CD4-positive, alpha-beta T cell treated with Interleukin-2 at 100 ng/mL for 4 hours (primary cell): ENCODE measurements at regions not wholly inside any gene's neighbourhood (a gene's known extent, or its start where the extent isn't known, plus 50 kb on each side); places are given as distances from the start of the nearest gene placed in this dataset.

Experiments used
- DNase-seq: peaks from one replicate; pipeline ENCODE4 v3.0.0-alpha.2; 2020; ENCODE audit warnings: low spot score

DNA sequence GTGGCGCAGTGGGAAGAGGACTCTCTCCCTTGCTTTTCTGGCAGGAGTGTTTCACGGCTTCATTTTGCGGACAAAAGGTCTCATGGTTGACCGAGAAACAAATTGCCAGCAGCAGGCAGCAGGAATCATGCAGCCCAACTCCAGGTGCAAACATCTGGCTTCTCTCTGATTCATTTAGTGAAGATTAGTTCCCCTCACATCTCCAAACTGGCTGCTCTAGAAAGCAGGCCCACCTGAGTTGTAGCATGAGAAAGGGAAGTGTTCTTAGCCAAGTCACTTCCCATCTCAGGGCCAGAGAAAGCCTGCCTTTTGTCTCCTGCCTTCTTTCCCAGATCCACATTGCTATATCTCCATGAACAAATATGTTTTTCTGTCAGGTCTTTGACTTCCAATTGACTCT lies 120.8 kb upstream of the CCDC196 start:
- DNase-seq: no peak

DNA sequence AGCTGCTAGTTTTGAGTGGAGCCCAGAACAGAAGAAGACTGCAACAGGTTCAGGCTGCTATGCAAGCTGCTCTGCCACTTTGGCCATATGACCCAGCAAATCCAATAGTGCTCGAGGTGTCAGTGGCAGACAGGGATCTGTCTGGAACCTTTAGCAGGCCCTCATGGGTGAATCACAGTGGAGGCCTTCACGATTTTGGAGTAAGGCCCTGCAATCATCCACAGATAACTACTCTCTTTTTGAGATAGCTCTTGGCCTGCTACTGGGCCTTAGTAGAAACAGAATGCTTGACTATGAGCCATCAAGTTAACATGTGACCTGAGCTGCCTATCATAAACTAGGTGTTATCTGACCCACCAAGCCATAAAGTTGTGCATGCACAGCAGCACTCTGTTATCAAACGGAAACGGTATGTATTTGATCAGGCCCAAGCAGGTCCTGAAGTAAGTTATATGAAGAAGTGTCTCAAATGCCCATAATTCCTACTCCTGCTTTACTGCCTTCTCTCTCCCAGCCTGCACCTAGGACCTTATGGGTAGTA lies 116.9 kb upstream of the CCDC196 start:
- no peak for DNase-seq

DNA sequence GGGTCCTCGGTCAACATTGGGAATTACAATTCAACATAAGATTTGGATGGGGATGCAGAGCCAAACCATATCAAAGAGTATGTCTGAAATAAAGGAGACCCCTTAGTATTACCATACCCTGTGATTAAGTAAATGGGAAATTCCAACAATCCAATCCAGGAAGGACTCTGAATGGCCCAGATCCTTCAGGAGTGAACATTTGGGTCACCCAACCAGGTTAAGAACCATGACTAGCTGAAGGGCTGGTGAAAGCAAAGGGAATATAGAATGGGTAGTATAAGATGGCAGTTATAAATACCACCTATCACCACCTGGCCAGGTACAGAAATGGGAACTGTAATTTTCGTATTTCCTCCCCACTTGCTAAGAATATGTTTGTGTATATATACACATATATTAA lies 114.4 kb upstream of the CCDC196 start:
- no peak for DNase-seq

DNA sequence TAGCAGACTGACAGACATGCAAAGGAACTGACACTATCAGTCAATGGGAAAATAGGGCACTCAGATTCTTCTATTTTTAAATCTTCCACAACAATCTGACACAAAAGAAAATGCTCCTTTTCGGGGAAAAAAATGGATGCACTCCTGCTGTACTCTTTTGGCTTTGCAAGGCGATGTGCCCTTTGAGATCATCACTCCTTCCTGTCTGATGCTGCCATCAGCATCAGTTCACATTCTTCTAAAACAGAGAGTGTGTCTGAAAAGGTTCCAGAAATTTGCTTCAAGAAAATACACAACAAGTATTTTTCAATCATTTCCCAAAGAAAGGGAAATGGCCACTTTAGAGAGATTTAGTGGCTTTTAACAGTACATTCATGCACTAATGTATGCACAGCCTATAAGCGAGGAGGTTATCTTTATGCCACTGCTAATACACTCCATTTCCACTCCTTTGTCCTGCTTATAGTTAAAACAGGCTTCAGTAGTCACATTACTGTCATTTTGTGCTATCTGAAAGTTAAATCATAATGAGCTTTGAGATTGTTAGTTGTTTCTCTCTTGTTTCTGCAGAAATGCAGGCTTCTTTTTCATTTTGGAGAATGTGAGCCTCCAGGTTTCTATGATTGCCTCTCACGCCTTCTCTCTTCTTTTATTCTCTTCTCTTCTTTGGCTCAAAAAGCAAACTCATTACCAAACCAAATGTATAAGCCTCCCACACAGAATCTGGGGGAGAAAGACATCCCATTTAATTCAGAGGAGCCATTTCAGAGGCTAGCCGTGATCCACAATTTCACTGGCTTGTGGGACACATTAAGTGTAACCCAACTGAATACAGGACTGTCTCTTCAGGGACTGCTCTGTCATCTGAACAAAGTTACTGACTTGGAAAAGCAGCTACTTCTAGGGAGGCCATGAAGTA lies 110.9 kb upstream of the CCDC196 start:
- DNase-seq: no peak

DNA sequence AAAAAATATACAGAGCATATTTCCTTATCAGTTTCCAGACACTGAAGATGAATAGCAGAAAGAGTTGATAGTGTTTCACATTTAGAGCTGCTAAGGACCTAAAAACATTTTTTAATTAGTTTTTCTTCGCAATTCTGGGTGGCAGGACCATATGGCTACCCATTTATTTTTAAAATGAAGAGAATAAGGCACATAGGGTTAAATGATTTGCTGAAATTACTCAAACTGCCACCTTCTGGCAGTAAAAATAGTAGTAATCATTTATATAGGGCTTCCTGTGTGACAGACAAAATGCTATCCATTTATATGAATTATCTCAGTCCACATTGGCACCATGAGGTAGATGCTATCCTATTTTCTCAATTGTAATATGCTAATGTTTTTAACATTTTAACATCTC lies 108.6 kb upstream of the CCDC196 start:
- DNase-seq: no peak

DNA sequence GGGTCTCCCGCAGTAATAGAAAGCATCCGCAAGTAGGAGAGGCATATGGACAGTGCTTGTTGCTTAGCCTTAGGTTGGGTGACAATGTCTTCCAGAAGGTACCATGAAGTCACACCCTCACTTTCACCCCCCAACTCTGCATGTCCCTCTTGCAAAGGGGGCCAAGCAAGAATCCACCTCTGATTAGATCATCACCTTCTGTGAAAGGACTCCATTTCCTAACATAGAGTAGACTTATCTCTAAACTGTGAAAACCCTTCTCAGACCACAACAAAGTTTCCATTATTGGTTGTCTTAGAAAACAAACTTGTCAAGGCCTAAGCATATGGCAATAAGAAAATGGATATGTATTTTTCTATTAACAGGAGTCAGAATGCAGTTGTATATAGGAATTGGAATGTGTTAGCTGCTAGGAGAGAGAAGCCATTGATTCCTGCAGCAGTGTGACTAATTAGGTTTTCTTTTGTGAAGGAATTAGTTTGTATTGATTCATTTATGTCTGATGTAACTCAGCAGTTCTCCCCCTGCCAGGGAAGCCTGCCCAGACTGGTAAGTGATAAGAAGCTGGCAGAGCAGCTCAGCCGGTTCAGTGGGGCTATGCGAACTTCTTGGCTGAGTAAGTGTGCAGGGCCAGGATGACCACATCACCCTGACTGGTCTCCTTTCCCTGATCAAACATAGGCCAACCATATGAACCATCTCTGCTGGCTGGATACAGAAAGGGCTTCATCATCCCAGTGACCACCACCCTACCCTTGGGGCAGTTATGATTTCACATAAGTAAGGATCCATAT lies 107.3 kb upstream of the CCDC196 start:
- DNase-seq: no peak

DNA sequence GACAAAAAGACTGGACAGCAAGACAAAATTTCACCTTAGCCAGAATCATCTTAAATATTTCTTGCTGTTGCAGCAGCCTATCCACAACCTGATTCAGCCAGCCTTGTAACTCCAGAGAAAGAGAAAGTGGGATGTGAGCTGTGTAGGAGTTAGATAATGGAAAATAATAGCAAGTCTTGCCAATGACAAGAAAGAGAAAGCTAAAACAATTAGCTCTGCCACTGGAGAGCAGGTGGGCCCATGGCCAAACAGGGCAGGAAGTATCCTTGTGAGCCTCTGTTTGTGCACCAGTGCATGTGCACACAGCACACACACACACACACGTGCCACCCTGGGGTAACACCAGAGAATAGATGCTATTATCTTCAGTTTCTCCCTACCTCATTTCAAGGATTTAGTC lies 106.0 kb upstream of the CCDC196 start:
- DNase-seq: no peak

DNA sequence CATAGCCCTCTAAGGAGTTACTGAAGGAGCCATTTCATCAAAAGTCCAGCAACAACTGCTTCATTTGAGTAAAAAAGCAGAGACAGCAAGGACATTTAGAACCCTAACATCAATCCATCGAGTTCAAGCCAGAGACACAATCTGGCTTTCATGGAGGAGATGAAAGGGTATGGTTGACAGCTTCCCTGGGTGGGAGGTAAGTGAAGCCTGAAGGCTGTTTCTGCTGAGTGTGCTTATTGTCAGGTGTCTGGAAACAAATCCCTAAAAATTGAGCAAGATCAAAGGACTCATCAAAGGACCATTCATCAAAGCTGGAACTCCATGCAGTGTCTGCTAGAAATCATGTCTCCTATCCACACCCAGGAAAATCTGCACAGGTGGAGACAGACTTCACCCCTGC lies 104.4 kb upstream of the CCDC196 start:
- DNase-seq: no peak

DNA sequence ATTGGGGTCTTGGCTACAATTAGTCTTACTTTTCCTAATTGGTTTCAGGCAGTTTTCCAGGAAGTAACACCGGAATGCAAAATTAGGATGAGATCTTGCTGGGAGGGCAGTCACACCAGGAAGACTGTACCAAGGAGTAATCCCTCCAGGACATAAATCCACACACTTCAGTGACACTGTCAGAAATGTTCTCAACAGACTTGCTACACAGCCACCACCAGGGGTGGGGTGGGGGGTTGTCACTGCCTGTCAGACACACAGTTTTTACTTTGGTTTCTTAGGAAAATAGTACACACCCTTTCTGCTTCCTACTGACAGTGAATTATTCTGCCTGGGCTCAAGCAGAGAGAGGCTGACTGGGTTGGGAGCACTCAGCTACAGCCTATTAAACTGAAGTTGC lies 102.9 kb upstream of the CCDC196 start:
- no peak for DNase-seq

DNA sequence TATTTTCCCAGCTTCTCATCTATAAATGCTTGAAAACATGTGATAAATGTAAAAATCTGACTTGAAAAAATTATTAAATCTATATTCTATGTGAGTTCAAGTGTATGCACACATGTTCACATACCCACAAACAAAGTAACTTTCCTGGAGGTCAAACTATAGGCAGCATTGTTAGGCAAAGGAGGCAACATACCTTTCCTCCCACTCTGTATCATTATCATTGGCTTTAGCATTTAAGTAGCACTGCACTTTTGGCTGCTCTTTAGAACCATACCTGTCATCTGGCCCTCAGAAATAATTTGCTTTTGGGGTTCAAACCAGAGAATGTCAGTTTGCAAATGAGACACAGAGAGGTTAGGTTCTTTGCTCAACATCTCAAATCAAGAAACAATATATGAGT lies 102.4 kb upstream of the CCDC196 start:
- no peak for DNase-seq

DNA sequence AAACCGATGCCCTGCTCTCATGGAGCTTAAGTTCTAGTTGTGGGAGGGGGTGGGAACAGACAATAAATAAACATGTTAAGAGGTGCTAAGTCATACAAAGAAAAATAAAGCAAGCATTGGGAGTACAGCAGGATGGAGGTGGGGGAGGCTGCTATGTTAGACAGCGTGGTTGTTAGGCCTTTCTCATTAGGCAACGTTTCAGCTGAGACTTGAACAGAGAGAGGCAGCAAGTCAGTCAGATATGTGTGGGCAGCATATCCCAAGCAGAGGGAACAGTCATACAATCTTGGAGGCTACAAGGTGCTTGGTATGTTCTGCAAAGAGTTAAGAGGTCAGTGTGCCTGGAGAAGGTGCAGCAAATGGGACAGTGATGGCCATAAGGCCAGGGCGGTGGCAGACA lies 97.7 kb upstream of the CCDC196 start:
- no peak for DNase-seq

DNA sequence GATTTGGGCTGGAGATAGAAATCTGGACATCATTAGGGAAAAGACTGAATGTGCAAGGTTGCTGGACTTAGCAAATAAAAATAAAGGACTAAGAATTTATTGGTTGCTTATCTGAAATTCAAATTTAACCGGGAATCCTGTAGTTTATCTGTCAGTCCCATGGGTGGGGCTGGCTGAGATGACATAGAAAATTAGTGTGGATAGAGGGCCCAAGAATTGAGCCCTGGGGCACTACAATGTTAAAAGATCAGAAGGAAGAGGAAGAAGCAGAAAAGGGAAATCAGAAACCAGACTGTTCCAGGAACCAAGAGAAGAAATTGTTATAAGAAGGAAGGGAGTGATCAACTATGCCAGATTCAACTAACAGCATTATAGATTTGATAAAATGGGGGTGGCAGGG lies 96.7 kb upstream of the CCDC196 start:
- DNase-seq: no peak

DNA sequence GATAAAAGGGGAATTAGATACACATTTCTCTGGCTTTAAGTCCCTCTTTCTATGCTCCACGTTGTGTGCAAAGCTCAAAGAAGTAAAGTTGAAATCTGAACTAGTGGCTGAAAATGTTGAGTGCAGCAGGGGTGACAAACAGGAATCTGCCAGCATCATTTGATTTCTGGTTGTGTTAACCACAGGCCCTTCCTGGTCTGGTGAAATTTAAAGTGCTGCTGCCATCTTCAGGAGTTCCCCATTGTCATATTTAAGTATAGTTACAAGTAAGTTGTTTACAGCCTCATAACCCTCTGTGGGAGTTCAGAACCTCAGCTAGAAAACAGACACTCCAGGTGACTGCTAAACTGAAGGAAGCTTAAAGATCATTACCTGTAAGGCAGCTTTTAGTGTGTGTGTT lies 90.9 kb upstream of the CCDC196 start:
- peak; percentile 20 for DNase-seq

DNA sequence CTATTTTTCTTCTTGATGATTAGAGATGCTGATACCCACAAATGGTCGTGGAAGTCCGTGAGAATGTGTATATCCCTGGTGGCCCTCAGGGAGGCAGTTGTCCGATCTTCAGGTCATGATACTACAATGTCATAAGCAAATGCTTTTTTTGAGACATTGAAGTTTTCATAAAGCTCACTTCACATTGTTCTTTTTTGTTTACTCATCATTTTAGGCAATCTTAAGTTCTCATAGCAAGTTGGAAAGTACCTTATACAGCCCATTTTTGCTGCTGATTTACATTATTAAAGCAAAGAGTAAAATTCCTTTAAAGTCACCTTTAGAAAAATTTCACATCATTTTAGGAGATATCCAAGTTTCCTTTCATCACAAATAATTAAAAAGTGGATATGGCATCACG lies 90.0 kb upstream of the CCDC196 start:
- DNase-seq: no peak

DNA sequence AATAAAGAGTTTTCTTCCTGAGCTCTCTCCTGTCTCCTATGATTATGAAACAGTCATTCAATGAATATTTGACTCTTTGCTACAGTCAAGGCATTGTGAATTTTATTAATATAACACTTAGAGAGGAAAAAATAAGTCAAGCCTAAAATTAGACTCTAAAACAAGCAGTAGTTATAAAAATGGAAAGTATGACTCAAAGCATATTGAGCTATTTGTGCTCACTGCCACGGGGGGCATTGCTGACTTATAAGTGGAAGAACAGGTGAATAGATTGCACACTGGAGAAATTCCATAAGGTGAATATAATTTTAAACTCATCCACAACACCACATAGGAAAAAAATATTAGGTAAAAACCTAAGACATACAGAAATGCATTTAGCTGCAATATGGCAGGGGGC lies 87.7 kb upstream of the CCDC196 start:
- DNase-seq: no peak

DNA sequence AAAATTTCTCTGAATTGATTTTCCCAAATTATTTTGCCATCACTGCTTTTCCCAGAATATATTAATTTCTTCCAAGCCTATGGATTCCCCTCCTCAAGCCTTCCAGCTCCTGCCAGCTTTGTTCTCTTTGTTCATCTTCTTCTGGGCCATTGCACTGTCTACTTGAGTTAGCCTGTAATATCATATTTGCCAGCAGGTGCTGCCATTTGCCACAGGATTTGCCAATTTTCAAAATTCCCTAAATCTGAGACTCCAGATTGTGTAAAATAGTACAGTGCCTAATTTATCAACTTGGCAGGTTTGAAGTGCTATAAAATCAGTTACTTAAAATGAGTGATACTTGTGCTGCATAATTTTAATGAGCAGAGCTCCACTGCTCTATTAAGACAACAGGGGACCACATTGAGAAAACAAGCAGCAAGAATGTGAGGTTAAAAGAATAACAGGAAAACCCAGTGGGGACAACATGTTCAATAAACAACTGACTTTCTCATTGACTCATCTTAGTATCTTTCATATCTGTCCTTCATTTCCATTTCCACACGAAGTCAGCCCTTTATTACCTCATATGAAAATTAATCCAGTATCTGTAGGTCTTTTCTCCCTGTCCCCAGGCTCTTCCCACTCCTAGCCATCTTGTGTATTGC lies 84.6 kb upstream of the CCDC196 start:
- no peak for DNase-seq

DNA sequence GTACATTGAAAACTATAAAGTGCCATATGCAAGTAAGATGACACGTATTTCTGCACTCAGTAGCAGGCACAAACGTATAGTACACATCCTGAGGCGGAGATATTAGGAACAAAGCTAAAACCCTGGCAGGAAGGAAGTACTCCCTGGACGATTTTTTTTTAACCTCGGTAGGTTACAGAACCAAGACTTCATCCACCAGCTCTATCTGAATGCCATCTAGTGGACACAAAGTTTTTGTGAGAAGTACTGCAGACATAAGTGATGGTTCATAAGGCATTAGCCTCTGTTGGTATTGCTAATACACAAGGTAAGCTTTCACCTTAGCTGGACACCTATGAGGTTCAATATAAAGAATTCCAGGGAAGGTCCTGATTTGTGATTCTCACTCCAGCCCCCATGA lies 83.0 kb upstream of the CCDC196 start:
- no peak for DNase-seq

DNA sequence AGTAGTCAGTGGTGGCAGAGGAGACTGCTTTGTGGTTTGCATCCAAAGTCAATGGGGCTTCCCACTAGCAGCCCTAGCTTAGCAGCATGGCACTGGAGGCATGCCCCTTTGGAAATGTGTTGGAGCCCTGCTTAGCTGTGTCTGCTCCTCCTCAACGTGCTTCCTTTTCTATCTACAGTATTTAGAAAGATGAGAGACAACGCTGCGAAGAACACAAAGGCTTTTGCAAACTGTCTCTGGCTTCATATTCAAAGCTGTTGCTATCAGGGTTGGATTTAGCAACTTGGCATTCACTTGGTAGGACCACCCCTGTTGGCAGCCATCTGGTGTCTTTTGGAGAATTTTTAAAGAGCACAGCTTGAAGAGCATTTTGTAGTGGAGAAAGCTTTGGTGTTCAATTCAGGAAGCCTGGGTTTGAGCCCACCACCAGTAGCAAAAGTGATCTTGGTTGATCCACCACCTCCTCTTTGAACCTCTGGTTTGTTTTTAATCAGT lies 82.1 kb upstream of the CCDC196 start:
- DNase-seq: no peak

DNA sequence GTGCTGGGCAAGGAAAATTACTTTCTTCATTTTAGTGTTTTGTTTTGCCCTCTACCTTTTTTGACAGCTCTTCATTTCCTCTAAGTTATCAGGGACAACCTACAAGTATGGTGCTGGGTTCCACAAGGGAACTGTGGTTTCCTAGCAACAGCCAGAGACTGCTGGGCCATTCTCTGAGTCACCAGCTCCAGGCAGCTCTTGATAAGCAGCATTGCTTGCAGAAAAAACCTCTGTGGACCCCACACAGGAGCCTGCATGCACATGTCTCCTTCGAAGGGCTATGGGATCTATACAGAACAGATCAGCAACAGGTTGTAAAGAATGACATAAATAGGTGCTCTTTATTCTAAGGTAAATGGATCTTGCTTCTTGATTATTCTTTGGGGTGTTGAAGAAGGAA lies 81.0 kb upstream of the CCDC196 start:
- DNase-seq: no peak

DNA sequence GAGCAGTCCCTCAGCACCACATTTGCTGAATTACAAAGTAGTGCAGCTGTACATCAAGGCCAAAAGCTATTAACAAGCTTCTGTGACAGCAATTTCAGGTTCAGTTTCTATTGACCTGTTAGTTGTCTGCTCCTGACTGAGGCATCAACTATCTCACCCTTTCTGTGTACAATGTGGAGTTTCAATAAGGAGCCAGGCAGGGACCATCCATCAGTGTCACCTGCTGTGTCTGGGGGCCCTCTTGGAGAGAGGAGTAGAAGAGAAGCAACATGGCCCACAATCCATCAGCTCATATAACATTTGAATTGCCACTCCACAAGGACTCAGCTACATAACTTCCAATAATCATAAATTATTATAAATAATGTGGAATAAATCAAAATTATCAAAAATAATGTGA lies 72.3 kb upstream of the CCDC196 start:
- no peak for DNase-seq

DNA sequence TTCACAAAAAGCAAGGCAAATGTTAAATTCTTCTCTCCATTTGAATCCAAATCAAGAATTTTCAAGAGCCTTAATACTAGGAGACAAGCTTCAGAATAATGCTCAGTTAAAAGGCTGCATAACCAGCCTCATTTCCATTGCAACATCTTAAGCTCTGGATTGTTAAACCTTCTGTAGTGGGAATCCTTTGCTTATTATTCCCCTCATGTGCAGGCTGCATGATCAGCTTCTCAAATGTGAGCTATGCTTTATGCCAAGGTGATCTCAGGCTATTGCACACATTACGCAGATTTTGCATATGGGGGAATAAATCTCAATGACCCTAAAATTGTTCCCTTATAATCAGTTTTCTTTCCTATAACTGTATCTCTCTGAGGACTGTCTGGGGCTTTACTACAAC lies 71.7 kb upstream of the CCDC196 start:
- DNase-seq: no peak

DNA sequence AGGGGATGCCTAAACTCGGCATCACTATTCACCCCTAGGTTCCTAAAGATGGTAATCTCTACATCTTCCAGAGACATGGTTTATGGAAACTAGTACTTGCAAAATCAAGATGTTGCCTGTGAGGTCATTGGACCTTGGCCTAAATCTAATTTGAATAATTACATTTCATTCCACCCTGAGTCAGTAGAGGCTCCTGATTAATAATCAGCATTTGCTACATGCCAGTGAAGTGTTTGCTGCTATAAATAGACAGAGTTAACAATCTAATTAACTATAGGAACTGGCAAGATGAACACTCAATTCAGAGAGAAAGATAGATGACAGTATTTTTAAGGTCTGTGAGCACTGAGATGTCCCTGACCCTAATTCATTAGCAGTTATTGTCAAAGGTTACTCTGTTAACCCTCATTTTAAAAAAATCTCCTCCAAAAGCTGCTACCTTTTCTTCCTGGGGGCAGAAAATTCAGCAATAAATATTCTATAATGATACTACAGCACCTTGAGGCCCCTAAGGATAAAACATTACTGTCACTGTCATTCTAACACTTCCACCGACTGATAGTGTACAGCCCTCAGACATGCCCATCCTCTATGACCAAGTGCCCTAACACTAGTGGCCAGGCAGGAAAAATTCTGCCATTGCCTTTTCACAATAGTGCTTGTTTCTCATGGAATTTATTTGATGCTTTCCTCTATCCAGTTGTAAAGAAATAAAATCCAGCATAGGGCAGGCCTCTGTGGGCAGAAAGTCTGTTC lies 65.7 kb upstream of the CCDC196 start:
- DNase-seq: no peak
